Adrenal gland (tissue), 9 donors: ENCODE measurements at regions not wholly inside any gene's neighbourhood (a gene's known extent, or its start where the extent isn't known, plus 50 kb on each side); places are given as distances from the start of the nearest gene placed in this dataset.

ENCODE experiments used
- DNase-seq, 7 donors: peaks; one replicate each; pipeline ENCODE4 v3.0.0-alpha.2; 2019 to 2020
- H3K27ac ChIP-seq, 5 donors: fragments of 200-600 bp; sonication (generic) in 4 of 5; 1 replicate in 3 of 5; 2 replicates in 2 of 5; pipeline versions ENCODE4 v1.5.1 to v1.8.0; 2016 to 2020; ENCODE audit warnings: mild to moderate bottlenecking in 1 of 5
- H3K27me3 ChIP-seq: fragments of 200-600 bp; 2 replicates; pipeline ENCODE4 v1.8.0; 2021
- H3K36me3 ChIP-seq, 2 donors: fragments of 200-600 bp; replicated peaks in 1 of 2; 1 replicate in 1 of 2; 2 replicates in 1 of 2; pipeline versions ENCODE4 v1.5.1 to v1.8.0; 2018 to 2022
- H3K4me1 ChIP-seq, 2 donors: fragments of 200-600 bp; replicated peaks in 1 of 2; 1 replicate in 1 of 2; 2 replicates in 1 of 2; pipeline versions ENCODE4 v1.5.1 to v1.8.0; 2018 to 2021
- H3K4me3 ChIP-seq, 4 donors: fragments of 200-600 bp; sonication (generic) in 3 of 4; one replicate each; pipeline ENCODE4 v1.5.1; 2016 to 2018
- H3K9me3 ChIP-seq, 3 donors: fragments of 200-600 bp; sonication (generic) in 1 of 3; replicated peaks in 1 of 3; 1 replicate in 2 of 3; 2 replicates in 1 of 3; pipeline versions ENCODE4 v1.5.1 to v1.8.0; 2016 to 2021
- CTCF ChIP-seq, 6 experiments: fragments of 450-650 bp in 4 of 6; fragments of 200-600 bp in 2 of 6; sonication (generic) in 1 of 6; IDR thresholded peaks; 1 replicate in 5 of 6; 2 replicates in 1 of 6; pipeline versions ENCODE4 v1.5.1 to v1.8.0; 2016 to 2021; ENCODE audit warnings: antibody characterized with exemption in 6 of 6, mild to moderate bottlenecking in 2 of 6, moderate library complexity in 1 of 6
- POLR2A ChIP-seq, 2 donors: fragments of 450-650 bp; IDR thresholded peaks; one replicate each; pipeline ENCODE4 v1.6.1; 2017; ENCODE audit warnings: antibody characterized with exemption in 2 of 2, mild to moderate bottlenecking in 2 of 2, moderate library complexity in 1 of 2
- WGBS, 4 donors: extraction: QIAGEN DNeasy Blood & Tissue Kit in 2 of 4; methylation state at CpG; one replicate each; pipeline versions ENCODE4 v1.1.5 to v1.1.7; 2013 to 2017; 5-methylcytosine and 5-hydroxymethylcytosine counted together
- intact Hi-C, 2 donors: fragments of 100-400 bp; cut with DNase I; formaldehyde crosslinking; loops; one replicate each; pipeline versions ENCODE4 v1.14.1 to v1.15.0; 2022 to 2023
- donor health status: healthy with polysubstance abuse.
- donor health status: Bipolar disorder and iron deficiency.
- donor health status: DM: yes; HTN: yes; CAD: no.
- donor health status: DM: no; HTN: no; CAD: no.
- donor health status: DM: no; HTN: no; CAD: no.

- no peaks in the 10 kb centered on the region for H3K36me3 ChIP-seq
- no peak for TF ChIP-seq CTCF (IDR thresholded peaks at IDR 0.05)
- no peak for TF ChIP-seq POLR2A (IDR thresholded peaks at IDR 0.05)
- no peak overlapping the region for H3K4me3 ChIP-seq
- DNase-seq: peak in 1 of 7 donors; percentile 14
- 76 to 86% (median 76%) methylated on average over 10 of the region's 10 CpGs for WGBS, 4 donors
- no peaks in the 10 kb centered on the region for H3K9me3 ChIP-seq
- intact Hi-C loops: no loop called here
- H3K27me3 ChIP-seq: no peaks in the 10 kb centered on the region
- H3K4me1 ChIP-seq: no peaks in the 10 kb centered on the region
- no peak overlapping the region for H3K27ac ChIP-seq
Measured at GRCh38 chr1:181205901-181206300, 117.4 kb downstream of the IER5 start.

DNA sequence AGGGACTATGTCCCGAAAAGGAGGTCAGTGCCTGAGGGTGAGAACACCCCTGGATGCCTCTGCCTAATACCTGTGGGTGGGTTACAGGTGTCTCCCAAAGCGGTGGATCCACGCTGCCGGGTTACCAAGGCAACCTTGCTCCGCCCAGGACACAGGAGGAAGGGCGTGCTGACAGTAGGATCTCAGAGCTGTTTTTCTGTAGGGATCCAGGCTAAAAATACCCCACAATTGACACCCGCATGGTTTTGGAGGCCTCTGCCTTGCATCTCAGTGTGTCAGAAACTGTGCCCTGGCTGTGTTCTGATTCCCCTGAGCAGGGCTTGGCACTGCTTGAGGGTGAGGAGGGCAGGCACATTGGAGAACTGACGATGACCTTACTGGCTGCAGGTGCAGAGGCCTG lies 118.0 kb downstream of the IER5 start:
- H3K27me3 ChIP-seq: no peaks in the 10 kb centered on the region
- 61 to 80% (median 75%) methylated on average over 6 to 8 of the region's 8 CpGs for WGBS, 4 donors
- TF ChIP-seq CTCF (IDR thresholded peaks at IDR 0.05): no peak
- TF ChIP-seq POLR2A (IDR thresholded peaks at IDR 0.05): no peak

DNA sequence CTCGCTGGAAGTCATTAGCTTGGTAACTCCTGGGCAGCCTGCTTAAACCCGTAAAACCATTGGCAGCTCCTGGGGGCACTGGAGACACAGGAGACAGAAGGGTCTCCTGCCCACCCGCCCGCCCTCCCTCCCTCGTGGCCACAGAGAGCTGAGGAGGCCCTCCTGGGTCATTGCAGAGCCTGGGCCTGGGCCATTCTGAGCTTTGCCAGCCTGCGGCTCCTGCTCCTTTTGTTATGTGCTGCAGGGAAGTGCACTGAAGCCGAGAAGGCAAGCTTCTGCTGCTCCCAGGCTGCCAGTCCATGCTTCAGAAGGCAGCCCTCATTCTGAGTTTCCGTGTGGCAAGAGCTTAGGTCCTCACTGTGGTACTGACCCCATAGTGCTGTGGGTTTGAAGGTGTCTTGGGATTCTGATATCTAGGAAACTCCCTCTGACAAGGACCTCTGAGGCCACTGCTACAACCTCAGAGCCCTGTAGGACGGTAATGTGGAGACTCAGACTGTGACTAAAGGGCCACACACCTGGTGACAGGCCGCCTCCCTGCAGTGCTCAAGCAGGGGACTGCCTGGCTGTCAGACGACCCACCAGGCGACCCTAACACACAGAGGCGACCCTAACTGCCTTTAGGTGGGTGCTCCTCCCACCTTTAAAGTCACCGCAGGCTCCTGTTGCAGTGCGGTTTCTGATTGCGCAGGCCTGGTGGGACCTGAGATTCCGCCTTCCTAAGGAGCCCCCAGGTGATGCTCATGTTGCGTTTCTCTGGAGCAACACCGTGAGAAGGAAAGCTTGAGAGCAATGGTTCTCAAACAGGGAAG lies 118.7 kb downstream of the IER5 start:
- TF ChIP-seq CTCF (IDR thresholded peaks at IDR 0.05) (no peak), POLR2A (IDR thresholded peaks at IDR 0.05) (no peak)
- peak in 1 of 7 donors; percentile 25 for DNase-seq
- 71 to 94% (median 86%) methylated on average over 8 to 19 of the region's 19 CpGs for WGBS, 4 donors
- Histone ChIP-seq H3K4me3 (no peak overlapping the region), H3K27me3 (no peaks in the 10 kb centered on the region), H3K27ac (no peak overlapping the region), H3K9me3 (no peaks in the 10 kb centered on the region), H3K36me3 (no peaks in the 10 kb centered on the region), H3K4me1 (no peaks in the 10 kb centered on the region)
- intact Hi-C loops: no loop called here

More for the DNA sequence above, 118.0 kb downstream of the IER5 start:
- DNase-seq: peak in 1 of 7 donors; percentile 46
- H3K36me3 ChIP-seq: no peaks in the 10 kb centered on the region
- no peak overlapping the region for H3K4me3 ChIP-seq
- no peaks in the 10 kb centered on the region for H3K4me1 ChIP-seq
- H3K9me3 ChIP-seq: no peaks in the 10 kb centered on the region
- intact Hi-C loops: no loop called here
- no peak overlapping the region for H3K27ac ChIP-seq

- intact Hi-C loops: no loop called here
- Histone ChIP-seq H3K27me3 (no peaks in the 10 kb centered on the region), H3K27ac (no peak overlapping the region), H3K4me1 (no peaks in the 10 kb centered on the region), H3K9me3 (no peaks in the 10 kb centered on the region), H3K4me3 (no peak overlapping the region), H3K36me3 (no peaks in the 10 kb centered on the region)
- TF ChIP-seq CTCF (IDR thresholded peaks at IDR 0.05) (no peak), POLR2A (IDR thresholded peaks at IDR 0.05) (no peak)
- WGBS, 4 donors: 84 to 91% (median 87%) methylated on average over 4 to 6 of the region's 6 CpGs
- DNase-seq: peak in 1 of 7 donors; percentile 18
Measured at GRCh38 chr1:181208083-181208482, 119.6 kb downstream of the IER5 start.
